AG09309 (cell line): ENCODE measurements at regions not wholly inside any gene's neighbourhood (a gene's known extent, or its start where the extent isn't known, plus 50 kb on each side); places are given as distances from the start of the nearest gene placed in this dataset.
A peak's percentile ranks its signal among the peaks of the same experiment; 100 is the strongest.

Experiments
- DNase-seq: peaks from one replicate; pipeline ENCODE4 v3.0.0-alpha.2; 2010; ENCODE audit warnings: low read depth
- H3K4me3 ChIP-seq: 2 replicates; pipeline ENCODE4 v1.5.1; 2011; ENCODE audit warnings: mild to moderate bottlenecking, low read depth, low read length, moderate library complexity; ENCODE audit not compliant: control insufficient read depth
- TF ChIP-seq, protein P1 (sequence below): IDR thresholded peaks from 2 replicates; pipeline ENCODE4 v1.5.1; 2011; ENCODE audit warnings: mild to moderate bottlenecking, low read depth, low read length, inconsistent platforms; ENCODE audit not compliant: insufficient read depth, control insufficient read depth; ENCODE audit errors: missing control alignments

DNA sequence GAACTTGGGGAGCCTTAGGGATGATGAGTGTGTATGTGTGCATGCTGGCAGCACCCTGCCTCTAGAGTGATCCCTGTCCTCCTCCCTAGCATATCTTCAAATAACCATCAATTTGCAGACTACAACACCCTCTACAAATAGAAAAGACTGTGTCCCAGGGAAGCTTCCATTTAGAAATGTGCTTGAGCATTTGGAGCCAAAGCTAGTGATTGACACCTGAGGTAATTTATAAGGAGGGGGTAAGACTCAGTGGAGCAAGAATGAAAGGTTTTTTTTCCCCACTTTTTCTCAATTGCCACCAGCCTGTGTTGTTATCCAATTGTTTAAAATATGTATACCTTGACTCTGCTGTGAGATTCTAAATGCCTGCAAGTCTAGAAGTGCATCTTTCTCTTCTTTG lies 286.0 kb upstream of the SLC14A2 start:
- TF ChIP-seq, protein P1, sequence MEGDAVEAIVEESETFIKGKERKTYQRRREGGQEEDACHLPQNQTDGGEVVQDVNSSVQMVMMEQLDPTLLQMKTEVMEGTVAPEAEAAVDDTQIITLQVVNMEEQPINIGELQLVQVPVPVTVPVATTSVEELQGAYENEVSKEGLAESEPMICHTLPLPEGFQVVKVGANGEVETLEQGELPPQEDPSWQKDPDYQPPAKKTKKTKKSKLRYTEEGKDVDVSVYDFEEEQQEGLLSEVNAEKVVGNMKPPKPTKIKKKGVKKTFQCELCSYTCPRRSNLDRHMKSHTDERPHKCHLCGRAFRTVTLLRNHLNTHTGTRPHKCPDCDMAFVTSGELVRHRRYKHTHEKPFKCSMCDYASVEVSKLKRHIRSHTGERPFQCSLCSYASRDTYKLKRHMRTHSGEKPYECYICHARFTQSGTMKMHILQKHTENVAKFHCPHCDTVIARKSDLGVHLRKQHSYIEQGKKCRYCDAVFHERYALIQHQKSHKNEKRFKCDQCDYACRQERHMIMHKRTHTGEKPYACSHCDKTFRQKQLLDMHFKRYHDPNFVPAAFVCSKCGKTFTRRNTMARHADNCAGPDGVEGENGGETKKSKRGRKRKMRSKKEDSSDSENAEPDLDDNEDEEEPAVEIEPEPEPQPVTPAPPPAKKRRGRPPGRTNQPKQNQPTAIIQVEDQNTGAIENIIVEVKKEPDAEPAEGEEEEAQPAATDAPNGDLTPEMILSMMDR, result no peak
- H3K4me3 ChIP-seq, result no peak overlapping the region
- DNase-seq, result no peak

DNA sequence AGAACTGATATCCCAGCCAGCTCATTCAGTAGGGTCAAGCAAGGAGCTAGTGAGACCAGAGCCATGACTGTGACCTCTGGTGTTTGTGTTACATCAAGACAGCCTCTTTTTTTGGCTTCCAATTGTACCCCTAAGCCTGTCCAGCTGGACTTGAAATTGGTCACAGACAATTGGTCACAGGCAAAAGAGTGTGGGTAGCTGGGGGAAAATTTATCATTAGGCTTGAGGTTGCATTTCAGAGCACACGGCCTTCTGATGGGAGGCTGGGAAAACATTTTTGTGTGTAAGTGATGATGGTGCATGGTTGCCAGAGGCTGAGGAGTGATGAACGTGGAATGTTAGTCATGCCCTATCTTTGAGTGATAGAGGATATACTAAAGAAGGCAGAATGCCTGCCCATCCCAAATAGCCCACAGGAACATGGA lies 285.1 kb upstream of the SLC14A2 start:
- TF ChIP-seq, protein P1, result no peak
- DNase-seq, result peak; percentile 42
- no peak overlapping the region for H3K4me3 ChIP-seq

DNA sequence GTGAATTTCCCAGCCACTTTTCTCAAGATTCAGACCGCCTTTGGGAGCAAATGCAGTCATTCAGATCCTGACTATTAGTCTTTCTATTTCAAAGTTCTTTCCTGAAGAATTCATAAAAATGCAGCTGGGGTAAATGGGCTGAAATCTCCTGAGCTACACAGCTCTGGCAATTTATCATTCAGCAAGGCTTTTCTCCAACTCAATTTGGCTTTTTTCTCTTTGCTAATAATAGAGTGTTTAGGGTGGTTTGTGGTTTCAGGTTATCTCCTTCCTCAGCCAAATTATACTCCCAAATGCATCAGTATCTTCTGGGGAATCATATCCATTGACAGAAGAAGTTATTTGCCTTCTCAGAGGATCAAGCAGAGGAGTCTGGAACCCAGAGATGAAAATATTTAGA lies 282.4 kb upstream of the SLC14A2 start:
- no peak for DNase-seq
- TF ChIP-seq, protein P1, result no peak
- H3K4me3 ChIP-seq, result no peak overlapping the region

DNA sequence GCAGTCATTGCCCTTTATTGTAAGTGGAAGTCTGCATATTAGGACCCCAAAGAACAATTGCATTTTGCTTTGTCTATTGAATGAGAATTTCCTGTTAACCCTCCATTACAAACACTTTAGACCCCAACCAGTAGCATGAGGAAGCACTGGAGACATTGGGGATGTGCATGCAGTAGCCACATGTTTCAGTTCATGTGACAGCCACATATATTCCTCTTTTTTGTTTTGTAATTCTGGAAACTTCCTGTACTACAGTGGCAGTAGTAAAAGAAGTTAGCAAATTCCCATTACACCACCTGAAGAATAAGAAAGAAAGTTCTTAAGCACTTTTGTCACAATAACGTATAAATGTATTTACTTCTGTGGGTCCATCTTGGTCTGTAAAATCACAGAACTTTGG lies 281.1 kb upstream of the SLC14A2 start:
- no peak overlapping the region for H3K4me3 ChIP-seq
- TF ChIP-seq, protein P1, result no peak
- no peak for DNase-seq

DNA sequence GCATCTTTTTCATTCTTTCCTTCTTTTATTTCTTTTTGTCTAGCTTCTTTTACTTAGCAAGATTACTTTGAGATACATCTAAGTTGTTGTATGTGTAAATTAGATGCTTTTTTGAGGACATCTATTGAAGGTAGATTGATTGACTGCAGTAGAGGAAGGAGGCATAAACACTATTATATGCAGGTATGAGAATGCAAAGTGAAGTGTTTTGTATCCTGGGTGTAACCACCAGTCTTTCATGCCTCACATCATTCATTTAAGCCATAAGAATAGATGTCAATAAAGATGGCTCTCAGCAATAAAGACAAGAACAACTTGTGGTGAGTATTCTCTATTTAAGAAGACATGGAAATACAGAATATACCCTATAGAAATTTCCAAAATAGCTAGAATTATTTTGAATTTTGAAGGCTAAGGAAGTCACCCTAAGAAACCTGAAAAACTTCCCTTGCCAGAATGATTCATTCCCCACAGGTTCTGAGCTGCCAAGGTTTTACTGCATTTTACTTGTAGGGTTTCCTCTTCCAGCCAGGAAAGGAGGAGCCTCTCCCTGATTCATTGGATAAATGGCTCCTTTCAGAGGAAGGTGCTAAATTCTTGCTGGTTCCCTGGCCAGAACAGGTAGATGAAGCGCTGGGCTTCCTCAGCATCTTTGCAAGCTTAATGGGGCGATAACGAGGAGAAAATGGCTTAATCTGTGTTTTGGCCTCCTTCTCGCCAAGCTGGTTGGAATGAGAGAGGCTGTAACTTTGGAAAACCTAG lies 279.8 kb upstream of the SLC14A2 start:
- TF ChIP-seq, protein P1, result no peak
- DNase-seq, result no peak
- H3K4me3 ChIP-seq, result no peak overlapping the region

DNA sequence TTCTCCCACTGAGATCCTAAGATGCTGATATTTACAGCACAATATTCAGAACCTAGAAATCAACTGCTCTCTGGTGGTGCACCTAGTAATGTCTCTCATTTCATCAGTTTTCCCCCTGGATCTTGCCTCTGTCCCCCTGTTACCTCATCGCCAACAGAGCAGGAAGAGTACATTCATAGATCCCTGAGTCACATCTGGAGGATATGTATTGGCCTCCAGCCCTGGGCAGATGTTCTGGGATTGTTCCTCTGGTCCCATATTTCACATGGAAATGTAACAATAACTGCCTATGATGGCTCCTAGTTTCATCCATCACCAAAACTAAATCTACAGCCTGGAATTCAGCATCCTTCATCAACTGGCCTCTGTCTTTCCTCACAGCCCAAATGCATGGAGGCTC lies 278.8 kb upstream of the SLC14A2 start:
- TF ChIP-seq, protein P1, result no peak
- no peak for DNase-seq

DNA sequence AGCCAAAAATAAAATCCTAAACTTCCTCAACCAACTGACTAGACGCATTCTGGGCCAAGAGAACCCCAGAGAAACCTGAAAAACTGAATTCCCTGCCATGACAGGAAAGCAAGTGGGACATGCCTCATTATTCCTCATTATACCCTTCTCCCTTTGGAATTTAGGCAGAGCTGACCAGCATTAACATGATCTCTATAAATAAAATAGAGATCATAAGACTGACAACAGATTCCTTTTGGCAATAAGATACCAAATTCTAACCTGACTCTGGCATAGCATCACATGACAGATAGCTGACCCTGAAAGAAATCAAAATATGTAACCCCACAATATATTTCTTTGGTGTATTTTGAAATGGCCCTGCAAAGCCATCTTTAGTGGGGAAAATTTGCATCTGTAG lies 277.8 kb upstream of the SLC14A2 start:
- DNase-seq, result no peak
- TF ChIP-seq, protein P1, result no peak
- no peak overlapping the region for H3K4me3 ChIP-seq

More for the DNA sequence above, 278.8 kb upstream of the SLC14A2 start:
- H3K4me3 ChIP-seq, result no peak overlapping the region
